ENCODE measurements at regions not wholly inside any gene's neighbourhood (a gene's known extent, or its start where the extent isn't known, plus 50 kb on each side); places are given as distances from the start of the nearest gene placed in this dataset.

GRCh38 chr5:107302441-107302840, 368.3 kb downstream of the EFNA5 start:
- H3K27ac ChIP-seq = no peak overlapping the region
- no peak for TF ChIP-seq CTCF (IDR thresholded peaks at IDR 0.05)
- no peaks in the 10 kb centered on the region for H3K36me3 ChIP-seq
- no peak overlapping the region for H3K4me3 ChIP-seq
- intact Hi-C loops (cut with DNase I; ENCODE audit: low total_unique reads) = no loop called here
- no peaks in the 10 kb centered on the region for H3K4me1 ChIP-seq
- H3K27me3 ChIP-seq = no peaks in the 10 kb centered on the region
- DNase-seq = no peak
- no peaks in the 10 kb centered on the region for H3K9me3 ChIP-seq

- TF ChIP-seq CTCF (IDR thresholded peaks at IDR 0.05) = no peak
These were observed 368.7 kb downstream of the EFNA5 start for GRCh38 chr5:107301999-107302398.

GRCh38 chr5:107300721-107301327, 369.9 kb downstream of the EFNA5 start:
- intact Hi-C loops (cut with DNase I; ENCODE audit: low total_unique reads) = no loop called here
- H3K27ac ChIP-seq = no peak overlapping the region
- no peak overlapping the region for H3K4me3 ChIP-seq
- DNase-seq = no peak
- no peak for TF ChIP-seq CTCF (IDR thresholded peaks at IDR 0.05)
- no peaks in the 10 kb centered on the region for H3K9me3 ChIP-seq
- no peaks in the 10 kb centered on the region for H3K36me3 ChIP-seq
- H3K27me3 ChIP-seq = no peaks in the 10 kb centered on the region
- no peaks in the 10 kb centered on the region for H3K4me1 ChIP-seq

More at GRCh38 chr5:107301999-107302398, 368.7 kb downstream of the EFNA5 start:
- Histone ChIP-seq H3K9me3 (no peaks in the 10 kb centered on the region), H3K4me3 (no peak overlapping the region), H3K36me3 (no peaks in the 10 kb centered on the region), H3K4me1 (no peaks in the 10 kb centered on the region), H3K27me3 (no peaks in the 10 kb centered on the region), H3K27ac (no peak overlapping the region)
- intact Hi-C loops (cut with DNase I; ENCODE audit: low total_unique reads) = no loop called here
- no peak for DNase-seq

- no peaks in the 10 kb centered on the region for H3K9me3 ChIP-seq
- H3K4me1 ChIP-seq = no peaks in the 10 kb centered on the region
- no peak for TF ChIP-seq CTCF (IDR thresholded peaks at IDR 0.05)
- no peaks in the 10 kb centered on the region for H3K36me3 ChIP-seq
- intact Hi-C loops (cut with DNase I; ENCODE audit: low total_unique reads) = no loop called here
- H3K4me3 ChIP-seq = no peak overlapping the region
- H3K27me3 ChIP-seq = no peaks in the 10 kb centered on the region
- H3K27ac ChIP-seq = no peak overlapping the region
- DNase-seq = no peak
These were observed 374.2 kb downstream of the EFNA5 start for GRCh38 chr5:107296572-107296971.

- no peak for DNase-seq
- Histone ChIP-seq H3K9me3 (no peaks in the 10 kb centered on the region), H3K27me3 (no peaks in the 10 kb centered on the region), H3K36me3 (no peaks in the 10 kb centered on the region), H3K4me1 (no peaks in the 10 kb centered on the region), H3K27ac (no peak overlapping the region), H3K4me3 (no peak overlapping the region)
- TF ChIP-seq CTCF (IDR thresholded peaks at IDR 0.05) = no peak
- intact Hi-C loops (cut with DNase I; ENCODE audit: low total_unique reads) = no loop called here
These were observed 374.8 kb downstream of the EFNA5 start for GRCh38 chr5:107295914-107296313.

- Histone ChIP-seq H3K4me1 (no peaks in the 10 kb centered on the region), H3K9me3 (no peaks in the 10 kb centered on the region), H3K27me3 (no peaks in the 10 kb centered on the region), H3K4me3 (no peak overlapping the region), H3K27ac (no peak overlapping the region), H3K36me3 (no peaks in the 10 kb centered on the region)
- no peak for TF ChIP-seq CTCF (IDR thresholded peaks at IDR 0.05)
- no peak for DNase-seq
- intact Hi-C loops (cut with DNase I; ENCODE audit: low total_unique reads) = no loop called here
These were observed 376.1 kb downstream of the EFNA5 start for GRCh38 chr5:107294669-107295068.
